Pancreas (tissue), 10 donors: ENCODE measurements at regions not wholly inside any gene's neighbourhood (a gene's known extent, or its start where the extent isn't known, plus 50 kb on each side); places are given as distances from the start of the nearest gene placed in this dataset.

Experiments used
- ATAC-seq, 4 donors: fragments of 200-7000 bp; cut with Tn5 transposase; one replicate each; pipeline versions ENCODE4 v1.8.0 to v1.9.1; 2020; ENCODE audit warnings: mild to moderate bottlenecking in 4 of 4, moderate library complexity in 4 of 4
- DNase-seq, 6 donors: peaks; one replicate each; pipeline ENCODE4 v3.0.0-alpha.2; 2020
- FAIRE-seq: peaks from 2 replicates; lab custom pipeline; 2012; peaks lifted over from hg19 to GRCh38; lab: Jason Lieb, UNC
- H3K27ac ChIP-seq, 4 donors: fragments of 200-600 bp; sonication (generic); 1 replicate in 3 of 4; 2 replicates in 1 of 4; pipeline versions ENCODE4 v1.5.0 to v1.8.0; 2020
- H3K27me3 ChIP-seq, 4 donors: fragments of 200-600 bp; one replicate each; pipeline ENCODE4 v1.8.0; 2021
- H3K36me3 ChIP-seq, 3 donors: fragments of 200-600 bp; sonication (generic) in 1 of 3; one replicate each; pipeline versions ENCODE4 v1.5.0 to v1.8.0; 2020 to 2021
- H3K4me1 ChIP-seq, 3 donors: fragments of 200-600 bp; one replicate each; pipeline ENCODE4 v1.8.0; 2021
- H3K4me3 ChIP-seq, 4 donors: fragments of 200-600 bp; sonication (generic) in 2 of 4; one replicate each; pipeline versions ENCODE4 v1.5.0 to v1.8.0; 2020 to 2021
- H3K9me3 ChIP-seq, 4 donors: fragments of 200-600 bp; one replicate each; pipeline ENCODE4 v1.8.0; 2021
- WGBS, 2 donors: extraction: QIAGEN DNeasy Blood & Tissue Kit; methylation state at CpG; one replicate each; pipeline ENCODE4 v1.1.7; 2013; 5-methylcytosine and 5-hydroxymethylcytosine counted together
- intact Hi-C, 3 donors: fragments of 100-400 bp; cut with DNase I; formaldehyde crosslinking; loops; one replicate each; pipeline versions ENCODE4 v1.11.1 to v1.14.2; 2022
- TF ChIP-seq, protein P1 (sequence below), 4 donors: fragments of 200-600 bp; sonication (generic) in 3 of 4; IDR thresholded peaks; one replicate each; pipeline versions ENCODE4 v1.5.0 to v1.8.0; 2021; ENCODE audit warnings: antibody characterized with exemption in 4 of 4
- donor health status: healthy with polysubstance abuse.
- donor health status: DM: no; HTN: no; CAD: no; lungs with moderate emphysema.
- donor health status: DM: no; HTN: no; CAD: no.
- donor health status: control.
- donor health status: control.
- donor health status: Bipolar disorder and iron deficiency.
- donor health status: DM: yes; HTN: yes; CAD: no.
- donor health status: DM: no; HTN: no; CAD: no.
- donor health status: DM: no; HTN: no; CAD: no.
- donor health status: DM: yes; HTN: yes; CAD: no.

GRCh38 chr3:94303897-94304296 is 241.0 kb downstream of the NSUN3 start:
- 26 to 28% methylated on average over 3 of the region's 3 CpGs for WGBS, 2 donors
- Histone ChIP-seq H3K4me1 (no peaks in the 10 kb centered on the region), H3K4me3 (no peak overlapping the region), H3K27me3 (no peaks in the 10 kb centered on the region), H3K36me3 (no peaks in the 10 kb centered on the region), H3K9me3 (no peaks in the 10 kb centered on the region), H3K27ac (no peak overlapping the region)
- no peak for FAIRE-seq
- intact Hi-C loops, result no loop called here
- TF ChIP-seq, protein P1, sequence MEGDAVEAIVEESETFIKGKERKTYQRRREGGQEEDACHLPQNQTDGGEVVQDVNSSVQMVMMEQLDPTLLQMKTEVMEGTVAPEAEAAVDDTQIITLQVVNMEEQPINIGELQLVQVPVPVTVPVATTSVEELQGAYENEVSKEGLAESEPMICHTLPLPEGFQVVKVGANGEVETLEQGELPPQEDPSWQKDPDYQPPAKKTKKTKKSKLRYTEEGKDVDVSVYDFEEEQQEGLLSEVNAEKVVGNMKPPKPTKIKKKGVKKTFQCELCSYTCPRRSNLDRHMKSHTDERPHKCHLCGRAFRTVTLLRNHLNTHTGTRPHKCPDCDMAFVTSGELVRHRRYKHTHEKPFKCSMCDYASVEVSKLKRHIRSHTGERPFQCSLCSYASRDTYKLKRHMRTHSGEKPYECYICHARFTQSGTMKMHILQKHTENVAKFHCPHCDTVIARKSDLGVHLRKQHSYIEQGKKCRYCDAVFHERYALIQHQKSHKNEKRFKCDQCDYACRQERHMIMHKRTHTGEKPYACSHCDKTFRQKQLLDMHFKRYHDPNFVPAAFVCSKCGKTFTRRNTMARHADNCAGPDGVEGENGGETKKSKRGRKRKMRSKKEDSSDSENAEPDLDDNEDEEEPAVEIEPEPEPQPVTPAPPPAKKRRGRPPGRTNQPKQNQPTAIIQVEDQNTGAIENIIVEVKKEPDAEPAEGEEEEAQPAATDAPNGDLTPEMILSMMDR (IDR thresholded peaks at IDR 0.05), result no peak
- no peak for ATAC-seq
- DNase-seq, result no peak

DNA sequence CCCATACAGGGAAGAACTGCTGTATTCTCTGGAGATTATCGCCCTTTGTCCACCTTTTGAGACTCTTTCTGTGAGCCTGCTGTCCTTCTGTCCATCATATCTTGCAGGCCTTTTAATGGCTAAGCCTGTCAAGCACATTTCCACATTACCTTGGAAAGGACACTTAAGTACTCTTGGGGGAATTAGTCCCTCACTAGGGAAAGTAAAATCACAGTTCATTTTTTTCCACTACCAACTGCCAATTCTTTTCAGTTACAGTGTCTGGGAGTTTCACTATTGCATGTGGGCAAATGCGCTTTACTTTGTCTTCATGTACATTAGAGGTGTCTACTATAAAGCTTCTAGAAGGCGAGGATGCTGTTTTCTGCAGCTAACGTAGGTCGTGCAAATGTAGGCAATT is 242.1 kb downstream of the NSUN3 start:
- 56 to 70% methylated on average over 5 of the region's 5 CpGs for WGBS, 2 donors
- Histone ChIP-seq H3K4me1 (no peaks in the 10 kb centered on the region), H3K27me3 (no peaks in the 10 kb centered on the region), H3K36me3 (no peaks in the 10 kb centered on the region), H3K27ac (no peak overlapping the region), H3K9me3 (no peaks in the 10 kb centered on the region), H3K4me3 (no peak overlapping the region)
- FAIRE-seq, result no peak
- TF ChIP-seq, protein P1 (IDR thresholded peaks at IDR 0.05), result no peak
- intact Hi-C loops, result no loop called here
- no peak for DNase-seq
- no peak for ATAC-seq

- Histone ChIP-seq H3K36me3 (no peaks in the 10 kb centered on the region), H3K27ac (no peak overlapping the region), H3K4me1 (no peaks in the 10 kb centered on the region), H3K4me3 (no peak overlapping the region), H3K9me3 (no peaks in the 10 kb centered on the region), H3K27me3 (no peaks in the 10 kb centered on the region)
- TF ChIP-seq, protein P1 (IDR thresholded peaks at IDR 0.05), result no peak
- DNase-seq (no peak), FAIRE-seq (no peak), ATAC-seq (no peak)
- intact Hi-C loops, result no loop called here
- 46 to 55% methylated on average over 16 of the region's 16 CpGs for WGBS, 2 donors
These were observed 243.2 kb downstream of the NSUN3 start for GRCh38 chr3:94305835-94306611.

DNA sequence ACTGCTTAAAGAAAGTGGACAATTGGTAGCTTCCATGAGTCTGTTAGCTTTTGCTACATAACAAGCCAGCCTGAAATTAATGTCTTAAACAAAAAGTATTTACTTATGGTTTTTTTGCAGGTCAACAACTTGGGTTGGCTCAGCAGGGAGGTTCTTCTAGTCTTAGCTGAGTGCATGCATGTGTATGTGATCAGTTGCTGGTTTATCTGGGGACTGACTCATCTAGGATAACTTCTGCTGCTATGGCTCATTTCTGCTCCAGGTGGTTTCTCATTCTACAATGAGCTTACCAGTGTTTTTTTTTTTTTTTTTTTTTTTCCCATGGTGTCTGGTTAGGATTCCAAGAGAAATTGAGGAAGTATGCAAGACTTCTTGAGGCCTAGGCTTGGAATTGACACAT is 244.7 kb downstream of the NSUN3 start:
- Histone ChIP-seq H3K4me1 (no peaks in the 10 kb centered on the region), H3K27me3 (no peaks in the 10 kb centered on the region), H3K9me3 (no peaks in the 10 kb centered on the region), H3K36me3 (no peaks in the 10 kb centered on the region), H3K27ac (no peak overlapping the region), H3K4me3 (no peak overlapping the region)
- no peak for ATAC-seq
- intact Hi-C loops, result no loop called here
- TF ChIP-seq, protein P1 (IDR thresholded peaks at IDR 0.05), result no peak
- DNase-seq, result no peak
- no peak for FAIRE-seq

DNA sequence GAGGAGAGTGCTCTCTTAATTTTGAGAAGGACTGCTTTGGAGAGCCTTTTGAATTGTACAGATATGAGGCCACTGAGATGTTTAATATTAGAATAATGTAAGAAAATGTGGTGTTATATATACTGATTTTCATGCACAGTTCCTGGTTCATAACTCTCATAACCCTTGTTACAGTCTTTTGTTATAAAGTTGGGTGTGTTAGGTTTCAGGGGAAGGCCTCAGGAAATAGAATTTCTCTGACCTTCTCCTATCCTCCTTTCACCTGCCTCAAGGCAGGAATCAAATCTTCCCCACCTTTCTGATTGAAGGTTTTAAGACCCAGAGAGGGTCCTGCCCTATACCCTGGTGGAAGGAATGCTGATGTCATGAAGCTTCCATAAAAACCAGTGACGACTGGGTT is 245.9 kb downstream of the NSUN3 start:
- H3K4me1 ChIP-seq, result no peaks in the 10 kb centered on the region
- H3K4me3 ChIP-seq, result no peak overlapping the region
- H3K27ac ChIP-seq, result no peak overlapping the region
- ATAC-seq (no peak), DNase-seq (no peak), FAIRE-seq (no peak)
- WGBS, 2 donors, result 64 to 85% methylated on average over 1 of the region's 1 CpG
- H3K27me3 ChIP-seq, result no peaks in the 10 kb centered on the region
- TF ChIP-seq, protein P1 (IDR thresholded peaks at IDR 0.05), result no peak
- H3K9me3 ChIP-seq, result no peaks in the 10 kb centered on the region
- no peaks in the 10 kb centered on the region for H3K36me3 ChIP-seq
- intact Hi-C loops, result no loop called here
